ENCODE measurements at regions not wholly inside any gene's neighbourhood (a gene's known extent, or its start where the extent isn't known, plus 50 kb on each side); places are given as distances from the start of the nearest gene placed in this dataset.
A peak's percentile ranks its signal among the peaks of the same experiment; 100 is the strongest.
"Not testable (repeated sequence)": the region's sequence is repeated elsewhere in the genome, so short reads cannot be mapped to it uniquely, and the experiment has no call there.

- no peak for DNase-seq
Observed at GRCh38 chr6:79431537-79431933, 105.7 kb downstream of the LCA5 start.

GRCh38 chr6:79430913-79431536 lies 106.2 kb downstream of the LCA5 start:
- no peak for DNase-seq

- DNase-seq, result no peak
Observed at GRCh38 chr6:79427721-79428120, 109.5 kb downstream of the LCA5 start.

GRCh38 chr6:79426625-79427278 lies 110.5 kb downstream of the LCA5 start:
- no peak for DNase-seq

- DNase-seq, result no peak
Observed at GRCh38 chr6:79425589-79426311, 111.5 kb downstream of the LCA5 start.

- DNase-seq, result no peak
Observed at GRCh38 chr6:79423216-79423615, 114.0 kb downstream of the LCA5 start.

- DNase-seq, result no peak
Observed at GRCh38 chr6:79422666-79423065, 114.6 kb downstream of the LCA5 start.

- peak; percentile 33 for DNase-seq
Observed at GRCh38 chr6:79421707-79422484, 115.3 kb downstream of the LCA5 start.

- no peak for DNase-seq
Observed at GRCh38 chr6:79421001-79421411, 116.2 kb downstream of the LCA5 start.

GRCh38 chr6:79420054-79420453 lies 117.2 kb downstream of the LCA5 start:
- DNase-seq, result no peak

GRCh38 chr6:79416931-79417330 lies 120.3 kb downstream of the LCA5 start:
- no peak for DNase-seq

- no peak for DNase-seq
Observed at GRCh38 chr6:79413562-79414002, 123.6 kb downstream of the LCA5 start.

GRCh38 chr6:79410806-79411205 lies 126.4 kb downstream of the LCA5 start:
- DNase-seq, result no peak

- DNase-seq, result no peak
Observed at GRCh38 chr6:79408256-79408974, 128.8 kb downstream of the LCA5 start.

- no peak for DNase-seq
Observed at GRCh38 chr6:79404677-79405076, 132.6 kb downstream of the LCA5 start.

GRCh38 chr6:79404261-79404660 lies 133.0 kb downstream of the LCA5 start:
- DNase-seq, result no peak

GRCh38 chr6:79403563-79403962 lies 133.7 kb downstream of the LCA5 start:
- no peak for DNase-seq

GRCh38 chr6:79403086-79403485 lies 134.1 kb downstream of the LCA5 start:
- DNase-seq, result no peak

- no peak for DNase-seq
Observed at GRCh38 chr6:79399499-79399898, 137.7 kb downstream of the LCA5 start.

- not testable (repeated sequence) for DNase-seq
Observed at GRCh38 chr6:79398617-79399016, 138.6 kb downstream of the LCA5 start.

- DNase-seq, result no peak
Observed at GRCh38 chr6:79396625-79397024, 140.6 kb downstream of the LCA5 start.

GRCh38 chr6:79394690-79395089 lies 142.5 kb downstream of the LCA5 start:
- no peak for DNase-seq

GRCh38 chr6:79392094-79392493 lies 145.1 kb downstream of the LCA5 start:
- no peak for DNase-seq
